ENCODE measurements at regions not wholly inside any gene's neighbourhood (a gene's known extent, or its start where the extent isn't known, plus 50 kb on each side); places are given as distances from the start of the nearest gene placed in this dataset.
"Not testable (repeated sequence)": the region's sequence is repeated elsewhere in the genome, so short reads cannot be mapped to it uniquely, and the experiment has no call there.

- H3K4me2 ChIP-seq (ENCODE audit: low read length) = no peak overlapping the region
- peaks cover 5% of the 10 kb centered on the region for H3K4me1 ChIP-seq (ENCODE audit: control insufficient read depth, low read length)
- H3K27ac ChIP-seq (ENCODE audit: low read depth, low read length) = no peak overlapping the region
- no peaks in the 10 kb centered on the region for H3K36me3 ChIP-seq (ENCODE audit: control insufficient read depth, low read length)
- TF ChIP-seq EZH2phosphoT487 (IDR thresholded peaks at IDR 0.05; ENCODE audit: borderline replicate concordance, low read length) (no peak), CTCF (IDR thresholded peaks at IDR 0.05; ENCODE audit: low read depth, low read length, poor library complexity, severe bottlenecking) (no peak)
- no peaks in the 10 kb centered on the region for H4K20me1 ChIP-seq (ENCODE audit: control insufficient read depth, insufficient read depth, low read depth, low read length)
- H3F3A ChIP-seq (ENCODE audit: control insufficient read depth, insufficient read depth) = no peaks in the 10 kb centered on the region
- no peaks in the 10 kb centered on the region for H3K79me2 ChIP-seq (ENCODE audit: control insufficient read depth, low read length)
- no peaks in the 10 kb centered on the region for H3K9me2 ChIP-seq (replicated peaks; ENCODE audit: control insufficient read depth, low read length)
- no peak overlapping the region for H3K4me3 ChIP-seq (ENCODE audit: low read length)
- H3K27me3 ChIP-seq (ENCODE audit: control insufficient read depth, low read length) = no peaks in the 10 kb centered on the region
- no peaks in the 10 kb centered on the region for H3K9me3 ChIP-seq (ENCODE audit: control insufficient read depth, insufficient read depth, low read length)
Measured at GRCh38 chr13:24943136-24943535, 152.8 kb upstream of the PABPC3 start.

DNA sequence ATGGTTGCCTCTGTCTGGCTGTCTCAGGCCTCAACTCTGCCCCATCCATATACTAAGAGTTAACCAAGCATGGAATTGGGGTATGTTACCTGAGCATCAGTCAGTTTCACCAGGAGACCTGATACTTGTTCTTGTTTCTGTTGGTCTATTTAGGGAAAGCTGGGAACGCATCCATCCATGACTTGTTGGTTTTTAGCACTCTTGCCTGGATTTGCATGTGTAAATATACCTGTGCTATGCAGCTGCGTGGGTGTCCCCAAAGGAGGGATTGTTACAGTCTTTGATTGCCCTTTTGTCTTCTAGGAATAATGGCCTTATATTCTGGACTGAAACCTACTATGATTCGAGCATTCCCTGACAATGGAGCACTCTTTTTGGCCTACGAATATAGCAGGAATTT lies 151.9 kb upstream of the PABPC3 start:
- not testable (repeated sequence) for H3K4me3 ChIP-seq (ENCODE audit: low read length); H3K9me3 ChIP-seq (ENCODE audit: control insufficient read depth, insufficient read depth, low read length); H3F3A ChIP-seq (ENCODE audit: control insufficient read depth, insufficient read depth); H3K4me1 ChIP-seq (ENCODE audit: control insufficient read depth, low read length); H3K79me2 ChIP-seq (ENCODE audit: control insufficient read depth, low read length); H3K27me3 ChIP-seq (ENCODE audit: control insufficient read depth, low read length); H3K9me2 ChIP-seq (replicated peaks; ENCODE audit: control insufficient read depth, low read length); H3K27ac ChIP-seq (ENCODE audit: low read depth, low read length); H3K4me2 ChIP-seq (ENCODE audit: low read length); H4K20me1 ChIP-seq (ENCODE audit: control insufficient read depth, insufficient read depth, low read depth, low read length); H3K36me3 ChIP-seq (ENCODE audit: control insufficient read depth, low read length)

GRCh38 chr13:24948977-24949376 lies 147.0 kb upstream of the PABPC3 start:
- H3K9me3 ChIP-seq (ENCODE audit: control insufficient read depth, insufficient read depth, low read length); H3K9me2 ChIP-seq (replicated peaks; ENCODE audit: control insufficient read depth, low read length); H3K27me3 ChIP-seq (ENCODE audit: control insufficient read depth, low read length); H3K27ac ChIP-seq (ENCODE audit: low read depth, low read length); H4K20me1 ChIP-seq (ENCODE audit: control insufficient read depth, insufficient read depth, low read depth, low read length); H3K36me3 ChIP-seq (ENCODE audit: control insufficient read depth, low read length); H3K4me1 ChIP-seq (ENCODE audit: control insufficient read depth, low read length); H3K4me3 ChIP-seq (ENCODE audit: low read length); H3K4me2 ChIP-seq (ENCODE audit: low read length); H3F3A ChIP-seq (ENCODE audit: control insufficient read depth, insufficient read depth); H3K79me2 ChIP-seq (ENCODE audit: control insufficient read depth, low read length): not testable (repeated sequence)

DNA sequence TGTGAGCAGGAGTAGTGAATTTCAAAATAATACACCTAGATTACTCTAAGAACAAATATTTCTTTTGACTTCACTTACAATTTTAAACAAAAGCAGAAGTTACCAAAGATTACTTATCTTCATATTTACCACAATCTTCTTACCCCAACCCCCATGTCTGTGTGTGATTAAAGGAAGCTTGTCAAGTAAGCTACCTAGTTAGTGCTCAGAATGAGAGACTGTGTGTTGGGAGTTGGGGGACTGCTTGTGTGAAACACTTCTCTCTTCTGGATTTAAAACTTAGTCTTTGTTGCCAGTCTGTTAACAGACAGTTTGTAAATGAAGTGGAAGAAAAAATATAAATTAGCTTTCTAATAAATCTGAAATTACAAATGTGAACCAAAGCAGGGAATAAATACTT lies 145.3 kb upstream of the PABPC3 start:
- H4K20me1 ChIP-seq (ENCODE audit: control insufficient read depth, insufficient read depth, low read depth, low read length); H3F3A ChIP-seq (ENCODE audit: control insufficient read depth, insufficient read depth); H3K36me3 ChIP-seq (ENCODE audit: control insufficient read depth, low read length); H3K79me2 ChIP-seq (ENCODE audit: control insufficient read depth, low read length); H3K9me2 ChIP-seq (replicated peaks; ENCODE audit: control insufficient read depth, low read length); H3K27ac ChIP-seq (ENCODE audit: low read depth, low read length); H3K4me2 ChIP-seq (ENCODE audit: low read length); H3K4me1 ChIP-seq (ENCODE audit: control insufficient read depth, low read length); H3K9me3 ChIP-seq (ENCODE audit: control insufficient read depth, insufficient read depth, low read length); H3K27me3 ChIP-seq (ENCODE audit: control insufficient read depth, low read length); H3K4me3 ChIP-seq (ENCODE audit: low read length): not testable (repeated sequence)

DNA sequence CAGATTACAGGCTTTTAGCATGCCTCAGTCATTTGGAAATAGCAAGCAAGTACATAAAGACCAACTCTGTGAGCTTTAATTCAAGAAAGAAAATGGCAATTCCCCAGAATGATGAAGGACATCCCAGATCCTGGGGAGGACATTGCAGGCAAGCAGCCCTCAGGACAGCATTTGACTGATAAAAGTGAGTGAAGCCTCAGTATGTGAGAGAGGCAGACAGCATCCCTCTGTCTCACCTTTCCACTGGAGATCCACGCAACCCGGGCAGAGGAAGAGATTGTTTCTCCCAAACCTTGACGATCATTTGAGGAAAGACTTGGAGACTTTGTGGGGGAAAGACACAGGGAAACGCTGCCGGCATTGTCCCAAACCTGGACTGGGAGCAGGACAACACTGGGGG lies 128.0 kb upstream of the PABPC3 start:
- not testable (repeated sequence) for H3K27ac ChIP-seq (ENCODE audit: low read depth, low read length); H3F3A ChIP-seq (ENCODE audit: control insufficient read depth, insufficient read depth); H3K9me3 ChIP-seq (ENCODE audit: control insufficient read depth, insufficient read depth, low read length); H3K79me2 ChIP-seq (ENCODE audit: control insufficient read depth, low read length); H3K36me3 ChIP-seq (ENCODE audit: control insufficient read depth, low read length); H4K20me1 ChIP-seq (ENCODE audit: control insufficient read depth, insufficient read depth, low read depth, low read length); H3K9me2 ChIP-seq (replicated peaks; ENCODE audit: control insufficient read depth, low read length); H3K27me3 ChIP-seq (ENCODE audit: control insufficient read depth, low read length); H3K4me1 ChIP-seq (ENCODE audit: control insufficient read depth, low read length)
- peak overlapping the region; percentile 51 for H3K4me2 ChIP-seq (ENCODE audit: low read length)
- peak overlapping the region; percentile 41; the same call in 1 of the 2 replicates for H3K4me3 ChIP-seq (ENCODE audit: low read length)

All from DOHH2 (cell line).